GM12873 (cell line): ENCODE measurements at regions not wholly inside any gene's neighbourhood (a gene's known extent, or its start where the extent isn't known, plus 50 kb on each side); places are given as distances from the start of the nearest gene placed in this dataset.

Experiments used
- CTCF ChIP-seq: IDR thresholded peaks from 2 replicates; pipeline ENCODE4 v1.5.1; 2012; ENCODE audit warnings: low read depth, mild to moderate bottlenecking, moderate library complexity, low read length, control low read depth; ENCODE audit not compliant: insufficient read depth; ENCODE audit errors: missing control alignments

DNA sequence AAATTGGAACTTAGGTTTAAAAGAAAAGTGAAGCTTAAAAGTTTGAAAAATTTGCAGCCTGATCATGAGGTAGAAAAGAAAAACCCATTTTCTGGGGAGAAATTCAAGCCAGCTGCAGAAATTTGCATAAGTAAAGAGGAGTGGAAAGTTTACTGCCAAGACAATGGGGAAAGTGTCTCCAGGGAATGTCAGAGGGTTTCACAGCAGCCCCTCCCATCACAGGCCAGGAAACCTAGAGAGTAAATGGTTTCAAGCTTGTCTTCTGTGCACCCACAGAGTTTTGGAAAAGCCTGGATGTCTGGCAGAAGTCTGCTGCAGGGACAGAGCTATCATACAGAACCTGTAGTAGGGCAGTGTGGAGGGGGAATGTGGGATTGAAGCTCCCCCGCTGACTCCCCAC lies 254.0 kb upstream of the FSIP2 start:
- TF ChIP-seq CTCF, result no peak

- no peak for TF ChIP-seq CTCF
Measured at GRCh38 chr2:185502351-185502750, 236.3 kb upstream of the FSIP2 start.

DNA sequence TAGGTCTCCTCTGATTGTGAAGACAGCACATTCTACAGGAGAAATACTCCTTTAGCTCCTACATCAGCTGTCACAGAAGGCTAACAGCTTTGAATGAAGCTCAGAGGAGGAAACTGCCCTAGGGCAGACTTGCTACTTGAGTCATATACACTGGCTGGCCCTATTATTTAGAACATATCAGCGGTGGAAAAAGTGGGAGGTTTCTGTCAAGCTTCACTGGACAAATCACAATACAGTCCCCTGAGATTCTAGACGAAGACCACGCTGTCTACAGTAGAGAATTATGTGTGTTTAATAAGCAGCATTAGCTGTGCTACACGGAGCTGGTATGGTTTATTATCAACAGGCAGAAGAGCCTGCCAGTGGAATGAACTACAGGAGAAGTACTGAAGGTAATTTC lies 230.9 kb upstream of the FSIP2 start:
- TF ChIP-seq CTCF, result no peak

DNA sequence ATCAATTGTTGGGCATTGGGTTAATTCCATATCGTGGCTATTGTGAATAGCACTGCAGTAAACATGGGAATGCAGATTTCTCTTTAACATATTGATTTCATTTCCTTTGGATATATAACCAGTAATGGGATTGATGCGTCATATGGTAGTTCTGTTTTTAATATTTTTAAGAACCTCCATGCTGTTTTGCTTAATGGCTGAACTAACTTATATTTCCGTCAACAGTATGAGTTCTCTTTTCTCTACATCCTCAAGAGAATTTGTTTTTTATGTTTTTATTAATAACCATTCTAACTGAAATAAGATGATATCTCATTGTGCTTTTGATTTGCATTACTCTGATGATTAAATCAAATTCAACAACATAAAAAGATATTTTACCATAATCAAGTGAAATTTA lies 228.5 kb upstream of the FSIP2 start:
- TF ChIP-seq CTCF, result no peak

DNA sequence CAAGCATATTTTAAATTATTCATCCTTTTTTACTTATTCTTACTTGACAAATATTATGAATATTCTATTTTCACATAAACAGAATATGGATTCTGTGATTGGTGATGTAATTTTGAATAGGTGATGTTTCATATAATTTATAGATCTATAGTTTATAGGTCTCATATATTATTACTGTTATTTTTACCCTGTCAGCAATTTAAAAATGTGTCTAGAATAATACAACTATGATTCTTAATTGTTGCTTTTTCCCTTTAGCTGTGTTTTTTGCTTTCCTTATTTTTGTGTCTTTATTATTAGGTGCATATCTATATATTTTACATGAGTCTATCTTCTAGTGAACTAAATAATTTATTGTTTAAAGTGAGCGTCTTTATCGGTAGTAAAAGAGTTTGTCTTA lies 226.7 kb upstream of the FSIP2 start:
- TF ChIP-seq CTCF, result no peak

- TF ChIP-seq CTCF, result no peak
Measured at GRCh38 chr2:185522472-185522871, 216.1 kb upstream of the FSIP2 start.

- TF ChIP-seq CTCF, result no peak
Measured at GRCh38 chr2:185526161-185526560, 212.4 kb upstream of the FSIP2 start.

DNA sequence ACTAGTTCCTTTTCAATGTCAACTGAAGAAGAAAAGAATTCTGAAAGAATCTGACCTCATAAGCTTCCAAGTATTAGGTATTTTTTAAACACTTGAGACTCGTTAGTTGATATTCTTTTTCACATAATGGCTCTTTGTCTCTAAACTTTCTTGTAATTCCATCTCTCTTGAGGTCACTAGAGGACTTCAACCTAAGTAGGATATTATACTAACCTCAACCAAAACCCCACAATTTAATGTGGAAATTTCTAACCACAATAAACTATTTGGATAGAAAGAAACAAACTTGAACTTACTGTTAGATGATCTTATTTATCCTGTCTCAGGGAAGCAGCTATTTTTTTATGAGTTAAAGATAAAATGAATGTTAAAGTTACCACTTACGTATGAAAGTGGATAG lies 206.9 kb upstream of the FSIP2 start:
- no peak for TF ChIP-seq CTCF
